Mammary epithelial cell (primary cell): ENCODE measurements at regions not wholly inside any gene's neighbourhood (a gene's known extent, or its start where the extent isn't known, plus 50 kb on each side); places are given as distances from the start of the nearest gene placed in this dataset.

Experiments used
- CTCF ChIP-seq, 2 donors: IDR thresholded peaks in 1 of 2; conservative IDR thresholded peaks in 1 of 2; 2 replicates each; pipeline ENCODE4 v1.5.1; 2011 to 2012; ENCODE audit warnings: inconsistent platforms in 2 of 2, low read length in 2 of 2, mild to moderate bottlenecking in 2 of 2, control low read depth in 1 of 2, low read depth in 1 of 2; ENCODE audit not compliant: insufficient read depth in 1 of 2; ENCODE audit errors: extremely low read depth in 1 of 2
- EZH2 ChIP-seq: IDR thresholded peaks from 2 replicates; pipeline ENCODE4 v1.6.1; 2012; ENCODE audit warnings: low read length, inconsistent platforms, borderline replicate concordance

- TF ChIP-seq CTCF (conservative IDR thresholded peaks at IDR 0.05 in 1 of 2, IDR thresholded peaks at IDR 0.05 in 1 of 2; ENCODE audit: extremely low read depth in 1 of 2, insufficient read depth in 1 of 2, low read depth in 1 of 2, low read length in 2 of 2) (no peak), EZH2 (no peak)
Observed at GRCh38 chr2:128477891-128478290, 159.2 kb upstream of the HS6ST1 start.
